ENCODE measurements at regions not wholly inside any gene's neighbourhood (a gene's known extent, or its start where the extent isn't known, plus 50 kb on each side); places are given as distances from the start of the nearest gene placed in this dataset.

GRCh38 chr9:80569236-80569635 is 997.5 kb downstream of the TLE4 start:
- no peak for DNase-seq

GRCh38 chr9:80561526-80561925 is 989.8 kb downstream of the TLE4 start:
- DNase-seq, result no peak

GRCh38 chr9:80560976-80561375 is 989.2 kb downstream of the TLE4 start:
- DNase-seq, result no peak

- no peak for DNase-seq
Observed at GRCh38 chr9:80557256-80557655, 985.5 kb downstream of the TLE4 start.

- no peak for DNase-seq
Observed at GRCh38 chr9:80556631-80557030, 984.9 kb downstream of the TLE4 start.

GRCh38 chr9:80555782-80556325 is 984.1 kb downstream of the TLE4 start:
- DNase-seq, result no peak

GRCh38 chr9:80554856-80555255 is 983.1 kb downstream of the TLE4 start:
- no peak for DNase-seq

- DNase-seq, result no peak
Observed at GRCh38 chr9:80554301-80554700, 982.5 kb downstream of the TLE4 start.

GRCh38 chr9:80552931-80553330 is 981.2 kb downstream of the TLE4 start:
- no peak for DNase-seq

- no peak for DNase-seq
Observed at GRCh38 chr9:80550181-80550580, 978.4 kb downstream of the TLE4 start.

GRCh38 chr9:80547613-80548012 is 975.8 kb downstream of the TLE4 start:
- DNase-seq, result no peak

- no peak for DNase-seq
Observed at GRCh38 chr9:80540387-80540786, 968.6 kb downstream of the TLE4 start.

- DNase-seq, result no peak
Observed at GRCh38 chr9:80538976-80539375, 967.2 kb downstream of the TLE4 start.

- DNase-seq, result no peak
Observed at GRCh38 chr9:80522465-80522864, 950.7 kb downstream of the TLE4 start.

GRCh38 chr9:80521151-80521550 is 949.4 kb downstream of the TLE4 start:
- DNase-seq, result no peak

GRCh38 chr9:80520231-80520630 is 948.5 kb downstream of the TLE4 start:
- DNase-seq, result no peak

- no peak for DNase-seq
Observed at GRCh38 chr9:80518441-80518840, 946.7 kb downstream of the TLE4 start.

GRCh38 chr9:80516679-80517078 is 944.9 kb downstream of the TLE4 start:
- DNase-seq, result no peak

GRCh38 chr9:80509358-80509757 is 937.6 kb downstream of the TLE4 start:
- no peak for DNase-seq

GRCh38 chr9:80507611-80508010 is 935.8 kb downstream of the TLE4 start:
- DNase-seq, result no peak

GRCh38 chr9:80504601-80505230 is 933.0 kb downstream of the TLE4 start:
- DNase-seq, result no peak

- no peak for DNase-seq
Observed at GRCh38 chr9:80503671-80504281, 932.0 kb downstream of the TLE4 start.

GRCh38 chr9:80502306-80502705 is 930.5 kb downstream of the TLE4 start:
- no peak for DNase-seq

- no peak for DNase-seq
Observed at GRCh38 chr9:80501635-80502034, 929.9 kb downstream of the TLE4 start.

GRCh38 chr9:80500300-80500699 is 928.5 kb downstream of the TLE4 start:
- no peak for DNase-seq

All from activated naive CD4-positive, alpha-beta T cell (primary cell).